Upper lobe of right lung (tissue), 1 donor: ENCODE measurements at regions not wholly inside any gene's neighbourhood (a gene's known extent, or its start where the extent isn't known, plus 50 kb on each side); places are given as distances from the start of the nearest gene placed in this dataset.

Experiments
- ATAC-seq: fragments of 200-7000 bp; cut with Tn5 transposase; one replicate; pipeline ENCODE4 v1.9.1; 2020; ENCODE audit warnings: mild to moderate bottlenecking, moderate library complexity
- DNase-seq: peaks from one replicate; pipeline ENCODE4 v3.0.0-alpha.2; 2020
- H3K27ac ChIP-seq: fragments of 200-600 bp; one replicate; pipeline ENCODE4 v1.8.0; 2022
- H3K27me3 ChIP-seq: fragments of 200-600 bp; one replicate; pipeline ENCODE4 v1.8.0; 2022; ENCODE audit warnings: mild to moderate bottlenecking
- H3K36me3 ChIP-seq: fragments of 200-600 bp; one replicate; pipeline ENCODE4 v1.8.0; 2022
- H3K4me1 ChIP-seq: fragments of 200-600 bp; one replicate; pipeline ENCODE4 v1.8.0; 2022
- H3K4me3 ChIP-seq: fragments of 200-600 bp; one replicate; pipeline ENCODE4 v1.8.0; 2022; ENCODE audit warnings: mild to moderate bottlenecking
- H3K9me3 ChIP-seq: fragments of 200-600 bp; one replicate; pipeline ENCODE4 v1.8.0; 2022
- intact Hi-C: fragments of 100-400 bp; cut with DNase I; formaldehyde crosslinking; loops from one replicate; pipeline ENCODE4 v1.11.0; 2022
- TF ChIP-seq, protein P1 (sequence below): fragments of 200-600 bp; IDR thresholded peaks from one replicate; pipeline ENCODE4 v1.8.0; 2022; ENCODE audit warnings: antibody characterized with exemption
- donor health status: DM: no; HTN: yes; CAD: no; lungs with severe emphysema.

- no peak overlapping the region for H3K4me3 ChIP-seq
- H3K36me3 ChIP-seq, result no peaks in the 10 kb centered on the region
- intact Hi-C loops, result no loop called here
- ATAC-seq (no peak), DNase-seq (no peak)
- H3K27me3 ChIP-seq, result no peaks in the 10 kb centered on the region
- no peaks in the 10 kb centered on the region for H3K4me1 ChIP-seq
- H3K27ac ChIP-seq, result no peak overlapping the region
- TF ChIP-seq, protein P1, sequence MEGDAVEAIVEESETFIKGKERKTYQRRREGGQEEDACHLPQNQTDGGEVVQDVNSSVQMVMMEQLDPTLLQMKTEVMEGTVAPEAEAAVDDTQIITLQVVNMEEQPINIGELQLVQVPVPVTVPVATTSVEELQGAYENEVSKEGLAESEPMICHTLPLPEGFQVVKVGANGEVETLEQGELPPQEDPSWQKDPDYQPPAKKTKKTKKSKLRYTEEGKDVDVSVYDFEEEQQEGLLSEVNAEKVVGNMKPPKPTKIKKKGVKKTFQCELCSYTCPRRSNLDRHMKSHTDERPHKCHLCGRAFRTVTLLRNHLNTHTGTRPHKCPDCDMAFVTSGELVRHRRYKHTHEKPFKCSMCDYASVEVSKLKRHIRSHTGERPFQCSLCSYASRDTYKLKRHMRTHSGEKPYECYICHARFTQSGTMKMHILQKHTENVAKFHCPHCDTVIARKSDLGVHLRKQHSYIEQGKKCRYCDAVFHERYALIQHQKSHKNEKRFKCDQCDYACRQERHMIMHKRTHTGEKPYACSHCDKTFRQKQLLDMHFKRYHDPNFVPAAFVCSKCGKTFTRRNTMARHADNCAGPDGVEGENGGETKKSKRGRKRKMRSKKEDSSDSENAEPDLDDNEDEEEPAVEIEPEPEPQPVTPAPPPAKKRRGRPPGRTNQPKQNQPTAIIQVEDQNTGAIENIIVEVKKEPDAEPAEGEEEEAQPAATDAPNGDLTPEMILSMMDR, result no peak
- no peaks in the 10 kb centered on the region for H3K9me3 ChIP-seq
Measured at GRCh38 chr18:52216109-52216508, 123.9 kb upstream of the DCC start.

- DNase-seq (no peak), ATAC-seq (no peak)
- Histone ChIP-seq H3K9me3 (no peaks in the 10 kb centered on the region), H3K27ac (no peak overlapping the region), H3K27me3 (no peaks in the 10 kb centered on the region), H3K4me3 (no peak overlapping the region), H3K4me1 (no peaks in the 10 kb centered on the region), H3K36me3 (no peaks in the 10 kb centered on the region)
- TF ChIP-seq, protein P1, result no peak
- intact Hi-C loops, result no loop called here
Measured at GRCh38 chr18:52216666-52217065, 123.3 kb upstream of the DCC start.

DNA sequence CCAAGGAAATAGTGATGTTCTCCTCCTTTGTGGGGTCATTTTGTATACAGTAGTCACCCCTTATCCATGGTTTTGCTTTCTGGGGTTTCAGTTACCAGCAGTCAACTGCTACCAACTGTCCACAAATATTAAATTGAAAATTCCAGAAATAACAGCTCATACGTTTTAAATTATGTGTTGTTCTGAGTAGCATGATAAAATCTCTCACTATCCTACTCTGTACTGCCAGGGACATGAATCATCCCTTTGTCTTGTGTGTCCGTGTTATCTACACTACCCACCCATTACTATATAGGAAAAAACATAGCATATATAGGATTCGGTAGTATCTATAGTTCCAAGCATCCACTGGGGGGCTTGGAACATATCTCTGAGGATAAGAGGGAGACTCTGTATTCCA, 120.9 kb upstream of the DCC start:
- ATAC-seq, result no peak
- Histone ChIP-seq H3K4me1 (no peaks in the 10 kb centered on the region), H3K27me3 (no peaks in the 10 kb centered on the region), H3K9me3 (no peaks in the 10 kb centered on the region), H3K4me3 (no peak overlapping the region), H3K27ac (no peak overlapping the region), H3K36me3 (no peaks in the 10 kb centered on the region)
- intact Hi-C loops, result no loop called here
- TF ChIP-seq, protein P1, result no peak
- DNase-seq, result no peak

GRCh38 chr18:52220062-52220591, 119.9 kb upstream of the DCC start:
- ATAC-seq, result no peak

DNA sequence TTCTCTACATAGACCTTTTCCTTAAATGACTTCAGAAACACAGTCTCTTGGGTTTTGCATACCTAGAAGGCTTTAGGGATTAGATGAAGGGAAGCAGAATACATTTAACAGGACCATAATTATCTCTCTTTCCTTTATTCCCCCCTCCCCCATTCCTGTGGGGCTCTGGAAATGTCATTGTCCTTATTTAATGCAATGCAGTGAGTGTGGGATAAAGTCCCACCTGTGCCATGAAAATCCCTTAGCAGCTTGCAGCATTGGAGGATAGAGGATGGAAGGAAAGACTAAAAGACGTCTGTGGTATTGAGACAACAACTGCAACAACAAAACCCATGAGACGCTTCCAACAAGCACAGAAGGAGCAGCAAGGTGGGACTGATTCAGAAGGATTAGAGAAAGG, 117.8 kb upstream of the DCC start:
- no peak overlapping the region for H3K4me3 ChIP-seq
- H3K4me1 ChIP-seq, result no peaks in the 10 kb centered on the region
- TF ChIP-seq, protein P1, result no peak
- ATAC-seq (no peak), DNase-seq (no peak)
- H3K9me3 ChIP-seq, result no peaks in the 10 kb centered on the region
- no peaks in the 10 kb centered on the region for H3K36me3 ChIP-seq
- intact Hi-C loops, result no loop called here
- H3K27me3 ChIP-seq, result no peaks in the 10 kb centered on the region
- H3K27ac ChIP-seq, result no peak overlapping the region

More at GRCh38 chr18:52220062-52220591, 119.9 kb upstream of the DCC start:
- Histone ChIP-seq H3K36me3 (no peaks in the 10 kb centered on the region), H3K4me3 (no peak overlapping the region), H3K27me3 (no peaks in the 10 kb centered on the region), H3K27ac (no peak overlapping the region), H3K9me3 (no peaks in the 10 kb centered on the region), H3K4me1 (no peaks in the 10 kb centered on the region)
- TF ChIP-seq, protein P1, result no peak
- DNase-seq, result no peak
- intact Hi-C loops, result no loop called here

DNA sequence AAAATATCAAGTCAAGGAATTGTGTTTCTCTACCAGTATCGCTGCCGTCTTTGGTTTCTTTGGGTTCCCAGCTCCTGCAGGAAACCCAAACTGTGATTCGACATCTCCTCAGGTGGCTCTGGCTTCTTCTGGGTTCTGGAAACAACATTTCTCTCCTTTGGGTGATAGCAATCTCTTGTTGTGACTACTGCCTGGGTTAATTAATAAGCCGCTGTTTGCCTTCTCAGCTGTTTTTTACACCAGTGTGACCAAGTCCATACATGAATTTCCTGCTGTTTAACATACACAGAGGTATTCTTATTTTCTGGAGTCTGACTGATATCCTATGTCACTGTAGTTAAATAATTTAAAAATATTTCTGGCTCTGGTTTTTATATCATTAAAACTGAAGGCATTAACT, 112.5 kb upstream of the DCC start:
- Histone ChIP-seq H3K4me3 (no peak overlapping the region), H3K9me3 (no peaks in the 10 kb centered on the region), H3K36me3 (no peaks in the 10 kb centered on the region), H3K27me3 (no peaks in the 10 kb centered on the region), H3K4me1 (no peaks in the 10 kb centered on the region), H3K27ac (no peak overlapping the region)
- TF ChIP-seq, protein P1, result no peak
- no peak for DNase-seq
- ATAC-seq, result no peak
- intact Hi-C loops, result no loop called here
